ENCODE measurements at regions not wholly inside any gene's neighbourhood (a gene's known extent, or its start where the extent isn't known, plus 50 kb on each side); places are given as distances from the start of the nearest gene placed in this dataset.

DNA sequence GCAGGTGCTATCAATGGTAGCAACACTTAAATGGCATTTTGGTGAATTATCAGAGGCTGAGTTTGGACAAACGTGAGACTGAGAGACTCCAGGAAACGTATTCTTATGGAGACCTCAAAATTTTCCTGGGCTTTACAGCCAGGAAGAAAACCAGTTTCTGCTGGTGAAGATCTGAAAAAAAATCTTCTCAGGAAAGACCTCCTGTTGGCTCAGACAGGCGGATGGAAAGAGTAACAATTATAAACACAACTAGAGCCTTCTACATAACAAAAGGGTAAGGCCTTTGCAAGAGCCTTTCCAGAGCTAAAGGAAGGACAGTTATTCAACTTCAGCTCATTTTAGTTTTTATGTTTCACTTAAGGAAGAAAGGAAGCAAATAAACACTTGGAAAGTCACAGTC is 274.4 kb downstream of the THBS2 start:
- TF ChIP-seq, protein P1, sequence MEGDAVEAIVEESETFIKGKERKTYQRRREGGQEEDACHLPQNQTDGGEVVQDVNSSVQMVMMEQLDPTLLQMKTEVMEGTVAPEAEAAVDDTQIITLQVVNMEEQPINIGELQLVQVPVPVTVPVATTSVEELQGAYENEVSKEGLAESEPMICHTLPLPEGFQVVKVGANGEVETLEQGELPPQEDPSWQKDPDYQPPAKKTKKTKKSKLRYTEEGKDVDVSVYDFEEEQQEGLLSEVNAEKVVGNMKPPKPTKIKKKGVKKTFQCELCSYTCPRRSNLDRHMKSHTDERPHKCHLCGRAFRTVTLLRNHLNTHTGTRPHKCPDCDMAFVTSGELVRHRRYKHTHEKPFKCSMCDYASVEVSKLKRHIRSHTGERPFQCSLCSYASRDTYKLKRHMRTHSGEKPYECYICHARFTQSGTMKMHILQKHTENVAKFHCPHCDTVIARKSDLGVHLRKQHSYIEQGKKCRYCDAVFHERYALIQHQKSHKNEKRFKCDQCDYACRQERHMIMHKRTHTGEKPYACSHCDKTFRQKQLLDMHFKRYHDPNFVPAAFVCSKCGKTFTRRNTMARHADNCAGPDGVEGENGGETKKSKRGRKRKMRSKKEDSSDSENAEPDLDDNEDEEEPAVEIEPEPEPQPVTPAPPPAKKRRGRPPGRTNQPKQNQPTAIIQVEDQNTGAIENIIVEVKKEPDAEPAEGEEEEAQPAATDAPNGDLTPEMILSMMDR (IDR thresholded peaks at IDR 0.05), result no peak
- no peak for TF ChIP-seq POLR2A (IDR thresholded peaks at IDR 0.05)

Measured in heart left ventricle (tissue), 13 donors.